ENCODE measurements at regions not wholly inside any gene's neighbourhood (a gene's known extent, or its start where the extent isn't known, plus 50 kb on each side); places are given as distances from the start of the nearest gene placed in this dataset.

GRCh38 chr18:21183670-21184069 lies 58.4 kb upstream of the GREB1L start (continued):
- TF ChIP-seq BCL3 (IDR thresholded peaks at IDR 0.05; ENCODE audit: borderline replicate concordance, insufficient read depth, low read depth, low read length, poor library complexity, severe bottlenecking) = no peak
- no peak for TF ChIP-seq CBX5 (IDR thresholded peaks at IDR 0.05; ENCODE audit: low read depth)

GRCh38 chr18:21184396-21184996 lies 57.5 kb upstream of the GREB1L start:
- H4K20me1 ChIP-seq (ENCODE audit: control insufficient read depth, insufficient read depth) = no peaks in the 10 kb centered on the region
- POLR2A ChIA-PET = no interaction called here
- RAD21 ChIA-PET (ENCODE audit: unreplicated experiment) = no interaction called here

More at GRCh38 chr18:21184396-21184996, 57.5 kb upstream of the GREB1L start:
- in situ Hi-C loops (cut with MboI) = loop anchor here (25.0 kb wide), 1 partner anchor 97 kb away; no protein-coding TSS in a partner anchor
- ChIA-PET CTCF (interaction anchor here (1.3 to 1.4 kb wide), 2 partner anchors 9 to 16 kb away, joined by 3 read pairs; no protein-coding TSS in a partner anchor), SMC1A (ENCODE audit: uncharacterized antibody, unreplicated experiment) (interaction anchor here (0.6 kb wide), 1 partner anchor 11 kb away, joined by 3 read pairs; no protein-coding TSS in a partner anchor)
- Histone ChIP-seq H3K4me3 (no peak overlapping the region), H2AFZ (ENCODE audit: control insufficient read depth, low read depth, low read length) (no peak overlapping the region), H3K4me1 (ENCODE audit: control insufficient read depth, insufficient read depth, low read length) (no peaks in the 10 kb centered on the region), H3K27me3 (replicated peaks in 1 of 2; ENCODE audit: control insufficient read depth in 2 of 2, insufficient read depth in 2 of 2, low read length in 1 of 2) (no peaks in the 10 kb centered on the region), H3K9ac (ENCODE audit: control insufficient read depth, insufficient read depth, low read length) (no peak overlapping the region), H3K36me3 (ENCODE audit: control insufficient read depth in 2 of 2, insufficient read depth in 2 of 2, low read length in 1 of 2) (no peaks in the 10 kb centered on the region), H3K4me2 (ENCODE audit: control insufficient read depth, insufficient read depth) (no peak overlapping the region), H3K79me2 (ENCODE audit: control insufficient read depth, insufficient read depth, low read length) (no peaks in the 10 kb centered on the region), H3K27ac (ENCODE audit: control insufficient read depth, insufficient read depth) (no peak overlapping the region), H3K9me3 (replicated peaks; ENCODE audit: control insufficient read depth, insufficient read depth, low read length) (no peaks in the 10 kb centered on the region)
- WGBS (ENCODE audit: insufficient coverage, insufficient replicate concordance, low lambda C conversion rate, missing lambda C conversion rate) = 45% methylated on average over 7 of the region's 7 CpGs
- intact Hi-C loops (cut with micrococcal nuclease; ENCODE audit: unreplicated experiment) = no loop called here
- ATAC-seq (no peak), DNase-seq (ENCODE audit: low read depth, low spot score) (no peak), FAIRE-seq (no peak)
- no TSS peak for BruUV-seq (replicated peaks)
- TF ChIP-seq SP1 (IDR thresholded peaks at IDR 0.05; ENCODE audit: low read depth, low read length) (no peak), RFX5 (IDR thresholded peaks at IDR 0.05; ENCODE audit: low read depth, low read length) (no peak)
